KMS-11 (cell line): ENCODE measurements at regions not wholly inside any gene's neighbourhood (a gene's known extent, or its start where the extent isn't known, plus 50 kb on each side); places are given as distances from the start of the nearest gene placed in this dataset.

Experiments
- H2AFZ ChIP-seq: fragments of 200-600 bp; sonication (generic); 2 replicates; pipeline ENCODE4 v1.6.1; 2016; ENCODE audit warnings: antibody characterized with exemption, mixed run types, low read depth
- H3K27ac ChIP-seq: fragments of 200-600 bp; sonication (generic); 2 replicates; pipeline ENCODE4 v1.6.1; 2016; ENCODE audit warnings: mild to moderate bottlenecking, mixed run types
- H3K27me3 ChIP-seq: fragments of 200-600 bp; sonication (generic); 2 replicates; pipeline ENCODE4 v1.6.1; 2017; ENCODE audit warnings: mild to moderate bottlenecking, low read depth, mixed run types, moderate library complexity; ENCODE audit not compliant: insufficient read depth
- H3K36me3 ChIP-seq: fragments of 200-600 bp; sonication (generic); 2 replicates; pipeline ENCODE4 v1.6.1; 2017; ENCODE audit warnings: mild to moderate bottlenecking, mixed run types; ENCODE audit not compliant: insufficient read depth
- H3K4me1 ChIP-seq: fragments of 200-600 bp; sonication (generic); 2 replicates; pipeline ENCODE4 v1.6.1; 2016; ENCODE audit warnings: mild to moderate bottlenecking, low read depth, mixed run types; ENCODE audit not compliant: poor library complexity, severe bottlenecking
- H3K4me2 ChIP-seq: fragments of 200-600 bp; sonication (generic); 2 replicates; pipeline ENCODE4 v1.7.0; 2016; ENCODE audit warnings: mild to moderate bottlenecking, mixed run types
- H3K4me3 ChIP-seq: fragments of 200-600 bp; sonication (generic); IDR thresholded peaks from 2 replicates; pipeline ENCODE4 v1.6.1; 2017; ENCODE audit warnings: low read depth, low read length, mixed read lengths; ENCODE audit not compliant: insufficient read depth
- H3K79me2 ChIP-seq: fragments of 200-600 bp; sonication (generic); 2 replicates; pipeline ENCODE4 v1.6.1; 2016; ENCODE audit warnings: low read depth, mixed run types; ENCODE audit not compliant: insufficient read depth
- H3K9ac ChIP-seq: fragments of 200-600 bp; sonication (generic); 2 replicates; pipeline ENCODE4 v1.6.1; 2016; ENCODE audit warnings: mild to moderate bottlenecking, mixed run types
- H4K20me1 ChIP-seq: fragments of 200-600 bp; sonication (generic); 2 replicates; pipeline ENCODE4 v1.6.1; 2016; ENCODE audit warnings: mild to moderate bottlenecking, mixed run types; ENCODE audit not compliant: insufficient read depth
- TF ChIP-seq, protein P1 (sequence below): fragments of 200-600 bp; sonication (generic); conservative IDR thresholded peaks from 2 replicates; pipeline ENCODE4 v1.6.1; 2017; ENCODE audit warnings: low read depth, mild to moderate bottlenecking, antibody characterized with exemption, low read length, moderate library complexity, mixed read lengths

DNA sequence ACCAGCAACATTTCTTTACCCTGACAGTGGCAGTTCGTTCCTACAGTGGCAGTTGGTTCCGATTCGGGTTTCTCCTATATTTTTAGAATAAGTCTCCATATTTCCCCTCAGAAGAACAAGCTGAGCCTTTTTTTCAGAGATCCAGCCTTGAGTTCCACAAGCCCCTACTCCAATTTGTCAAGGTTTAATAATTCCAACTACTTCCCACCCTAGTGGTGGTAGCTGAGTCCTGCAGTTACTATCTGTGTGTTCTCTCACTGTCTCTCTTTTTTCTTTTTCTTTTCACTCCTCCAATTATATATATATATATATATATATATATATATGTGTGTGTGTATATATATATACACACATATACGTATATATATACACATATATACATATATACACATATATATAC, 1347.3 kb downstream of the PCDH9 start:
- H3K4me2 ChIP-seq, result no peak overlapping the region
- H3K27me3 ChIP-seq, result no peaks in the 10 kb centered on the region
- no peaks in the 10 kb centered on the region for H3K79me2 ChIP-seq
- TF ChIP-seq, protein P1, sequence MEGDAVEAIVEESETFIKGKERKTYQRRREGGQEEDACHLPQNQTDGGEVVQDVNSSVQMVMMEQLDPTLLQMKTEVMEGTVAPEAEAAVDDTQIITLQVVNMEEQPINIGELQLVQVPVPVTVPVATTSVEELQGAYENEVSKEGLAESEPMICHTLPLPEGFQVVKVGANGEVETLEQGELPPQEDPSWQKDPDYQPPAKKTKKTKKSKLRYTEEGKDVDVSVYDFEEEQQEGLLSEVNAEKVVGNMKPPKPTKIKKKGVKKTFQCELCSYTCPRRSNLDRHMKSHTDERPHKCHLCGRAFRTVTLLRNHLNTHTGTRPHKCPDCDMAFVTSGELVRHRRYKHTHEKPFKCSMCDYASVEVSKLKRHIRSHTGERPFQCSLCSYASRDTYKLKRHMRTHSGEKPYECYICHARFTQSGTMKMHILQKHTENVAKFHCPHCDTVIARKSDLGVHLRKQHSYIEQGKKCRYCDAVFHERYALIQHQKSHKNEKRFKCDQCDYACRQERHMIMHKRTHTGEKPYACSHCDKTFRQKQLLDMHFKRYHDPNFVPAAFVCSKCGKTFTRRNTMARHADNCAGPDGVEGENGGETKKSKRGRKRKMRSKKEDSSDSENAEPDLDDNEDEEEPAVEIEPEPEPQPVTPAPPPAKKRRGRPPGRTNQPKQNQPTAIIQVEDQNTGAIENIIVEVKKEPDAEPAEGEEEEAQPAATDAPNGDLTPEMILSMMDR, result no peak
- no peaks in the 10 kb centered on the region for H3K4me1 ChIP-seq
- H3K4me3 ChIP-seq, result no peak overlapping the region
- no peaks in the 10 kb centered on the region for H3K36me3 ChIP-seq
- no peak overlapping the region for H2AFZ ChIP-seq
- H4K20me1 ChIP-seq, result no peaks in the 10 kb centered on the region
- H3K9ac ChIP-seq, result no peak overlapping the region
- H3K27ac ChIP-seq, result no peak overlapping the region

DNA sequence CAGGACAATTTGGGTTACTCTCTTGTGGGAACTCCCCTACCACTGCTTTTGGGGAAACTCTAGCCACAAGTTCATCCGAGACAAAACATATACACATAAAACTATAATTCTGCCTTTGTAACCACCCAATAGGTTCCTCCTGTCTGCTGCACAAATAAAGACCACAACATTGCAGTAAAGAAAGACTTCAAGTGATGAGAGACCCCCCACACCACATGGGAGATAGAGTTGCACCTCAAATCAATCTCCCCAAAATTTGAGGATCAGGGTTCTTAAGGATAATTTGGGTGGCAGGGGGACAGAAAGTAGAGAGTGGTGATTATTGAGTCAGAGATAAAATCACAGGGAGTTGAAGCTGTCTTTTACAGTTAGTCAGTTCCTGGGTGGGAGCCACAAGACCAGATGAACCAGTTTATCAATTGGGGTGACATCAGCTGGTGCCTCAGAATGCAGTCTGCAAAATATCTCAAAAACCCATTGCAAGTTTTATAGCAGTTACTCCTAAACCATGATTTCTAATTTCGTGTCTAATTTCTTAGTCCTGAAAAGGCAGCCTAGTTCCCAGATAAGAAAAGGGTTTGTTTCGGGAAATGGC, 1348.5 kb downstream of the PCDH9 start:
- H3K4me1 ChIP-seq, result no peaks in the 10 kb centered on the region
- TF ChIP-seq, protein P1, result no peak
- no peak overlapping the region for H3K4me2 ChIP-seq
- no peaks in the 10 kb centered on the region for H4K20me1 ChIP-seq
- no peak overlapping the region for H3K9ac ChIP-seq
- no peaks in the 10 kb centered on the region for H3K27me3 ChIP-seq
- H3K36me3 ChIP-seq, result no peaks in the 10 kb centered on the region
- H3K4me3 ChIP-seq, result no peak overlapping the region
- H3K27ac ChIP-seq, result no peak overlapping the region
- H3K79me2 ChIP-seq, result no peaks in the 10 kb centered on the region
- no peak overlapping the region for H2AFZ ChIP-seq

DNA sequence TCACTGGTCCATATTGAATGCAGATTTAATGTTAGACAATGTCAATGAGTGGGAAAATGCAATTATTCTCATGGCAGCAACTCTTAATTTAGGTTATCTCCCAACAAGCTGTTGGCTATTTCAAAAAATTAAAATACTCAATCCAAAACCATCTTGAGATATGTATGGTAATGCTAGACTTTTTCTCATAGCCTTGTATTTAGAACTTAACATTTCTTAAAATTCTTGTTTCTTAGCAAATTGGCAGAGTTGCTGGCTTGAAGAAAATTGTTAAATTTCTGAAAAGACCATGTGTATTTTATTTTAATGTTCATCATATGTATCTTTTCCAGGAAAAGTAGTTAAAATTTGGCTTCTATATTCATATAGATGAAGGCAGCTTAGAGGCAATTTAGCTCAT, 1355.1 kb downstream of the PCDH9 start:
- H3K9ac ChIP-seq, result no peak overlapping the region
- H3K4me2 ChIP-seq, result no peak overlapping the region
- TF ChIP-seq, protein P1, result no peak
- H2AFZ ChIP-seq, result no peak overlapping the region
- no peak overlapping the region for H3K4me3 ChIP-seq
- no peaks in the 10 kb centered on the region for H3K36me3 ChIP-seq
- H4K20me1 ChIP-seq, result no peaks in the 10 kb centered on the region
- no peaks in the 10 kb centered on the region for H3K27me3 ChIP-seq
- H3K4me1 ChIP-seq, result no peaks in the 10 kb centered on the region
- H3K27ac ChIP-seq, result no peak overlapping the region
- H3K79me2 ChIP-seq, result no peaks in the 10 kb centered on the region

DNA sequence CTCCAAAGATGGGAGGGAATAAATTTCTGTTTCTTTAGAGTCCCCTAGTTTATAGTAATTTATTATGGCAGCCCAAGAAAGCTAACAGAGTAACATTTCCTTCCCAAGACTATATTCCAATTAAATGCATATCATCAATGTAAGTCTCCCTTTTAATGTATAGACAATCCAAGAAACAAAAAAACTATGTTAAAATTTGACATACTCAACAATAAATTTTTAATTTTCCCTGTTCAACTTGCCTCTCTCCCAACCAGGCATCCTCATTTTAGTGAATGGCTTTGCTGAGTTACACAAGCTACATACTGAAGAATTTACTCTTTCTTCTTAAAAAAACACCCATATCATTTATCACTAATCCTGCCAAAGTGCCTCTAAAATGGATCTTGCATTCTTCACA, 1357.7 kb downstream of the PCDH9 start:
- TF ChIP-seq, protein P1, result no peak
- no peaks in the 10 kb centered on the region for H3K79me2 ChIP-seq
- no peak overlapping the region for H3K4me2 ChIP-seq
- H3K36me3 ChIP-seq, result no peaks in the 10 kb centered on the region
- H3K9ac ChIP-seq, result no peak overlapping the region
- H2AFZ ChIP-seq, result no peak overlapping the region
- no peak overlapping the region for H3K4me3 ChIP-seq
- no peaks in the 10 kb centered on the region for H3K4me1 ChIP-seq
- no peaks in the 10 kb centered on the region for H4K20me1 ChIP-seq
- H3K27me3 ChIP-seq, result no peaks in the 10 kb centered on the region
- H3K27ac ChIP-seq, result no peak overlapping the region
